HG03280 (cell line): ENCODE measurements at regions not wholly inside any gene's neighbourhood (a gene's known extent, or its start where the extent isn't known, plus 50 kb on each side); places are given as distances from the start of the nearest gene placed in this dataset.

ENCODE experiments used
- ATAC-seq: cut with Tn5 transposase; IDR thresholded peaks from one replicate; pipeline ENCODE4 v1.9.1; 2021; ENCODE audit warnings: mild to moderate bottlenecking, moderate library complexity; ENCODE audit not compliant: unreplicated experiment

GRCh38 chr11:95451261-95451660 lies 220.3 kb upstream of the SESN3 start:
- no peak for ATAC-seq

- ATAC-seq: no peak
These were observed 219.6 kb upstream of the SESN3 start for GRCh38 chr11:95450547-95451123.

GRCh38 chr11:95445746-95446333 lies 214.8 kb upstream of the SESN3 start:
- ATAC-seq: no peak

- ATAC-seq: no peak
These were observed 213.6 kb upstream of the SESN3 start for GRCh38 chr11:95444309-95445241.

- no peak for ATAC-seq
These were observed 212.4 kb upstream of the SESN3 start for GRCh38 chr11:95443386-95443785.

- ATAC-seq: no peak
These were observed 211.6 kb upstream of the SESN3 start for GRCh38 chr11:95442531-95443050.

GRCh38 chr11:95435628-95436353 lies 204.8 kb upstream of the SESN3 start:
- ATAC-seq: no peak

GRCh38 chr11:95435192-95435591 lies 204.2 kb upstream of the SESN3 start:
- no peak for ATAC-seq

- no peak for ATAC-seq
These were observed 203.6 kb upstream of the SESN3 start for GRCh38 chr11:95434489-95435057.

- no peak for ATAC-seq
These were observed 203.0 kb upstream of the SESN3 start for GRCh38 chr11:95434009-95434408.

- ATAC-seq: no peak
These were observed 201.9 kb upstream of the SESN3 start for GRCh38 chr11:95432714-95433503.

- ATAC-seq: no peak
These were observed 198.4 kb upstream of the SESN3 start for GRCh38 chr11:95429376-95429907.

GRCh38 chr11:95426823-95427462 lies 195.9 kb upstream of the SESN3 start:
- no peak for ATAC-seq

- ATAC-seq: no peak
These were observed 188.9 kb upstream of the SESN3 start for GRCh38 chr11:95419915-95420314.

GRCh38 chr11:95418916-95419315 lies 187.9 kb upstream of the SESN3 start:
- ATAC-seq: no peak

- ATAC-seq: no peak
These were observed 186.8 kb upstream of the SESN3 start for GRCh38 chr11:95417832-95418231.

- no peak for ATAC-seq
These were observed 184.9 kb upstream of the SESN3 start for GRCh38 chr11:95415837-95416304.

GRCh38 chr11:95414217-95414616 lies 183.2 kb upstream of the SESN3 start:
- ATAC-seq: no peak

- ATAC-seq: no peak
These were observed 182.8 kb upstream of the SESN3 start for GRCh38 chr11:95413761-95414160.
